ENCODE measurements at regions not wholly inside any gene's neighbourhood (a gene's known extent, or its start where the extent isn't known, plus 50 kb on each side); places are given as distances from the start of the nearest gene placed in this dataset.

- no peak overlapping the region for H2AFZ ChIP-seq (ENCODE audit: low read depth, low read length)
- no peaks in the 10 kb centered on the region for H3K9me3 ChIP-seq (replicated peaks; ENCODE audit: control insufficient read depth, insufficient read depth, low read depth, low read length)
- no peak overlapping the region for H3K27ac ChIP-seq (ENCODE audit: extremely low read depth, low read depth, low read length)
- no peaks in the 10 kb centered on the region for H3K36me3 ChIP-seq (ENCODE audit: control insufficient read depth, insufficient read depth, low read length)
- TF ChIP-seq ZNF75A (CRISPR knock-in tag; IDR thresholded peaks at IDR 0.05) (no peak), CEBPG (CRISPR knock-in tag; IDR thresholded peaks at IDR 0.05) (no peak), CEBPG (tag; conservative IDR thresholded peaks at IDR 0.05 in 1 of 2, IDR thresholded peaks at IDR 0.05 in 1 of 2) (no peak)
- in situ Hi-C loops (cut with MboI) (no loop called here), intact Hi-C loops (cut with micrococcal nuclease) (no loop called here)
- H3K4me2 ChIP-seq (ENCODE audit: insufficient read depth, low read length): no peak overlapping the region
- BruUV-seq (replicated peaks): no TSS peak
- no peaks in the 10 kb centered on the region for H3K4me1 ChIP-seq (replicated peaks in 1 of 2; ENCODE audit: control insufficient read depth in 2 of 2, insufficient read depth in 2 of 2, low read length in 2 of 2)
- ChIA-PET CTCF (ENCODE audit: low intra/inter-chr PET ratio) (no interaction called here), POLR2A (no interaction called here)
- H3K9me1 ChIP-seq (ENCODE audit: control insufficient read depth, insufficient read depth, low read length): no peaks in the 10 kb centered on the region
- H3K79me2 ChIP-seq (ENCODE audit: control insufficient read depth, insufficient read depth, low read length): no peaks in the 10 kb centered on the region
- no peaks in the 10 kb centered on the region for H4K20me1 ChIP-seq (replicated peaks; ENCODE audit: control insufficient read depth, insufficient read depth, low read length)
- peaks cover 0 to 9% of the 10 kb centered on the region in 2 experiments; a peak in 2 of 5 replicates for H3K27me3 ChIP-seq (ENCODE audit: control insufficient read depth in 2 of 2, insufficient read depth in 2 of 2, low read length in 2 of 2)
- ATAC-seq (no peak), FAIRE-seq (no peak), DNase-seq (ENCODE audit: extremely low read depth in 1 of 4, low spot score in 3 of 4) (no peak)
- H3K4me3 ChIP-seq: no peak overlapping the region
- no peak overlapping the region for H3K9ac ChIP-seq (ENCODE audit: insufficient read depth in 1 of 2, low read depth in 2 of 2, low read length in 2 of 2)
- WGBS (ENCODE audit: insufficient coverage, low coverage, missing lambda C conversion rate): 0% methylated on average over 6 of the region's 6 CpGs
These were observed 112.3 kb upstream of the ANKH start for GRCh38 chr5:14983666-14984441.

DNA sequence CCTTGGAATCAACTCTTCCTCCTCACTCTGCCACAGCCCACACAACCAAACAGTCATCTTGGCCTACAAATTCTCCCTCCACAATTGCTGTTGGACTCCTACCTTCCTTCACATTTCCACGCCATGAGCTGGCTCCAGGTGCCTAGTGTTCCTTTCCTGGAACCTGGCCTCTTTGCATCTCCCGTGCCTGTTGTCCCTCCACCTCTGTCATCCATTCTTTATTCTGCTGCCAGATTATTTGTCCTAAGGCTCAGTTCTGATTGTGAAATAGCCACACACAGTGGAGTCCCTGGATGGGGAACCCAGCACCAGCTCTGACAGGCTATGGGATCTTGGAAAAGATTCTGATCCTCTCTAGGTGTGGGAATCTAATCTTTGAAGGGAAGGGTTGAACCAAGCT lies 109.1 kb upstream of the ANKH start:
- H3K4me3 ChIP-seq: no peak overlapping the region
- no TSS peak for BruUV-seq (replicated peaks)
- H3K4me1 ChIP-seq (replicated peaks in 1 of 2; ENCODE audit: control insufficient read depth in 2 of 2, insufficient read depth in 2 of 2, low read length in 2 of 2): no peaks in the 10 kb centered on the region
- intact Hi-C loops (cut with micrococcal nuclease): no loop called here
- ATAC-seq (no peak), DNase-seq (ENCODE audit: extremely low read depth in 1 of 4, low spot score in 3 of 4) (no peak), FAIRE-seq (no peak)
- 0% methylated on average over 2 of the region's 2 CpGs for WGBS (ENCODE audit: insufficient coverage, low coverage, missing lambda C conversion rate)
- no peaks in the 10 kb centered on the region for H3K36me3 ChIP-seq (ENCODE audit: control insufficient read depth, insufficient read depth, low read length)
- H3K9ac ChIP-seq (ENCODE audit: insufficient read depth in 1 of 2, low read depth in 2 of 2, low read length in 2 of 2): no peak overlapping the region
- H3K27me3 ChIP-seq (ENCODE audit: control insufficient read depth in 2 of 2, insufficient read depth in 2 of 2, low read length in 2 of 2): peaks cover 0 to 3% of the 10 kb centered on the region in 2 experiments; a peak in 1 of 5 replicates
- H3K4me2 ChIP-seq (ENCODE audit: insufficient read depth, low read length): no peak overlapping the region
- no peaks in the 10 kb centered on the region for H3K9me1 ChIP-seq (ENCODE audit: control insufficient read depth, insufficient read depth, low read length)
- POLR2A ChIA-PET: no interaction called here
- no peak overlapping the region for H3K27ac ChIP-seq (ENCODE audit: extremely low read depth, low read depth, low read length)
- no peak overlapping the region for H2AFZ ChIP-seq (ENCODE audit: low read depth, low read length)
- H3K9me3 ChIP-seq (replicated peaks; ENCODE audit: control insufficient read depth, insufficient read depth, low read depth, low read length): no peaks in the 10 kb centered on the region
- in situ Hi-C loops (cut with MboI): no loop called here
- no peaks in the 10 kb centered on the region for H4K20me1 ChIP-seq (replicated peaks; ENCODE audit: control insufficient read depth, insufficient read depth, low read length)
- CTCF ChIA-PET (ENCODE audit: low intra/inter-chr PET ratio): no interaction called here
- TF ChIP-seq RBBP5 (IDR thresholded peaks at IDR 0.05; ENCODE audit: borderline replicate concordance, insufficient read depth, low read length, poor library complexity, severe bottlenecking) (no peak), FOXK2 (conservative IDR thresholded peaks at IDR 0.05 in 1 of 2, IDR thresholded peaks at IDR 0.05 in 1 of 2; ENCODE audit: low read depth in 2 of 2) (no peak), ZNF184 (CRISPR knock-in tag; IDR thresholded peaks at IDR 0.05) (no peak), ZBTB8A (IDR thresholded peaks at IDR 0.05; ENCODE audit: partially characterized antibody) (no peak), CGGBP1 (CRISPR knock-in tag; IDR thresholded peaks at IDR 0.05) (no peak)
- no peaks in the 10 kb centered on the region for H3K79me2 ChIP-seq (ENCODE audit: control insufficient read depth, insufficient read depth, low read length)

All from K562 (cell line).